Stimulated activated naive B cell treated with anti-CD40 and anti-IgM and Interleukin-4, amounts not matched to agents 10 μg/mL and 1 μg/mL and 100 μg/mL, for 72 hours (primary cell): ENCODE measurements at regions not wholly inside any gene's neighbourhood (a gene's known extent, or its start where the extent isn't known, plus 50 kb on each side); places are given as distances from the start of the nearest gene placed in this dataset.
"Not testable (repeated sequence)": the region's sequence is repeated elsewhere in the genome, so short reads cannot be mapped to it uniquely, and the experiment has no call there.

Experiments used
- ATAC-seq, 2 donors: fragments of 150-1000 bp; cut with Tn5 transposase; replicated peaks; 2 replicates each; pipeline ENCODE4 v1.10.0; 2021; ENCODE audit warnings: moderate library complexity in 1 of 2
- DNase-seq: peaks from one replicate; pipeline ENCODE4 v3.0.0; 2021
- H3K27ac Mint-ChIP-seq: one replicate; pipeline ENCODE4 v1.8.0; 2022; ENCODE audit warnings: mild to moderate bottlenecking, mixed read lengths
- H3K27me3 Mint-ChIP-seq, 2 donors: one replicate each; pipeline ENCODE4 v1.8.0; 2022; ENCODE audit warnings: mixed read lengths in 2 of 2
- H3K36me3 Mint-ChIP-seq, 2 donors: one replicate each; pipeline ENCODE4 v1.8.0; 2022; ENCODE audit warnings: mixed read lengths in 2 of 2, mild to moderate bottlenecking in 1 of 2
- H3K4me1 Mint-ChIP-seq, 2 donors: one replicate each; pipeline ENCODE4 v1.8.0; 2022; ENCODE audit warnings: mixed read lengths in 2 of 2, mild to moderate bottlenecking in 1 of 2
- H3K4me3 Mint-ChIP-seq, 2 donors: one replicate each; pipeline ENCODE4 v1.8.0; 2022; ENCODE audit warnings: mild to moderate bottlenecking in 2 of 2, mixed read lengths in 2 of 2, moderate library complexity in 1 of 2
- H3K9me3 Mint-ChIP-seq, 2 donors: one replicate each; pipeline ENCODE4 v1.8.0; 2022; ENCODE audit warnings: mixed read lengths in 2 of 2, mild to moderate bottlenecking in 1 of 2

GRCh38 chr9:21592063-21592338 lies 109.9 kb upstream of the IFNE start:
- Mint-ChIP-seq H3K36me3 (no peaks in the 10 kb centered on the region), H3K9me3 (no peaks in the 10 kb centered on the region), H3K4me3 (no peak overlapping the region), H3K4me1 (peaks cover 0 to 3% of the 10 kb centered on the region in 2 donors), H3K27me3 (peaks cover 8 to 31% of the 10 kb centered on the region in 2 donors), H3K27ac (no peak overlapping the region)
- DNase-seq: no peak
- no peak for ATAC-seq

GRCh38 chr9:21597284-21597683 lies 115.2 kb upstream of the IFNE start:
- Mint-ChIP-seq H3K4me1 (no peaks in the 10 kb centered on the region), H3K27me3 (peaks cover 21 to 36% of the 10 kb centered on the region in 2 donors), H3K4me3 (no peak overlapping the region), H3K36me3 (no peaks in the 10 kb centered on the region), H3K27ac (no peak overlapping the region), H3K9me3 (no peaks in the 10 kb centered on the region)
- ATAC-seq: no peak
- no peak for DNase-seq

- Mint-ChIP-seq H3K27me3 (peaks cover 17 to 37% of the 10 kb centered on the region in 2 donors), H3K4me3 (no peak overlapping the region), H3K9me3 (no peaks in the 10 kb centered on the region), H3K4me1 (no peaks in the 10 kb centered on the region), H3K36me3 (no peaks in the 10 kb centered on the region), H3K27ac (no peak overlapping the region)
- DNase-seq (no peak), ATAC-seq (no peak)
Observed at GRCh38 chr9:21598749-21599148, 116.6 kb upstream of the IFNE start.

GRCh38 chr9:21605489-21605931 lies 123.4 kb upstream of the IFNE start:
- no peak overlapping the region for H3K27ac Mint-ChIP-seq
- H3K36me3 Mint-ChIP-seq: no peaks in the 10 kb centered on the region
- no peaks in the 10 kb centered on the region for H3K4me1 Mint-ChIP-seq
- no peaks in the 10 kb centered on the region for H3K9me3 Mint-ChIP-seq
- peaks cover 13 to 20% of the 10 kb centered on the region in 2 donors for H3K27me3 Mint-ChIP-seq
- no peak for ATAC-seq
- DNase-seq: no peak
- H3K4me3 Mint-ChIP-seq: no peak overlapping the region

- no peak overlapping the region for H3K4me3 Mint-ChIP-seq
- ATAC-seq (no peak), DNase-seq (no peak)
- H3K36me3 Mint-ChIP-seq: no peaks in the 10 kb centered on the region
- no peak overlapping the region for H3K27ac Mint-ChIP-seq
- H3K9me3 Mint-ChIP-seq: no peaks in the 10 kb centered on the region
- H3K4me1 Mint-ChIP-seq: no peaks in the 10 kb centered on the region
- H3K27me3 Mint-ChIP-seq: peaks cover 5 to 26% of the 10 kb centered on the region in 2 donors
Observed at GRCh38 chr9:21607576-21607975, 125.5 kb upstream of the IFNE start.

- ATAC-seq: no peak
- no peak overlapping the region for H3K27ac Mint-ChIP-seq
- no peaks in the 10 kb centered on the region for H3K36me3 Mint-ChIP-seq
- no peaks in the 10 kb centered on the region for H3K9me3 Mint-ChIP-seq
- no peak for DNase-seq
- peaks cover 5 to 26% of the 10 kb centered on the region in 2 donors for H3K27me3 Mint-ChIP-seq
- no peaks in the 10 kb centered on the region for H3K4me1 Mint-ChIP-seq
- no peak overlapping the region for H3K4me3 Mint-ChIP-seq
Observed at GRCh38 chr9:21608200-21608599, 126.1 kb upstream of the IFNE start.

GRCh38 chr9:21609506-21609905 lies 127.4 kb upstream of the IFNE start:
- H3K36me3 Mint-ChIP-seq: no peaks in the 10 kb centered on the region
- peaks cover under 1 to 17% of the 10 kb centered on the region in 2 donors for H3K27me3 Mint-ChIP-seq
- ATAC-seq: no peak
- no peak overlapping the region for H3K4me3 Mint-ChIP-seq
- DNase-seq: no peak
- no peak overlapping the region for H3K27ac Mint-ChIP-seq
- H3K4me1 Mint-ChIP-seq: no peaks in the 10 kb centered on the region
- no peaks in the 10 kb centered on the region for H3K9me3 Mint-ChIP-seq

GRCh38 chr9:21611891-21612290 lies 129.8 kb upstream of the IFNE start:
- Mint-ChIP-seq H3K27me3 (peaks cover 0 to 12% of the 10 kb centered on the region in 2 donors), H3K9me3 (no peaks in the 10 kb centered on the region), H3K27ac (no peak overlapping the region), H3K4me3 (no peak overlapping the region), H3K36me3 (no peaks in the 10 kb centered on the region), H3K4me1 (no peaks in the 10 kb centered on the region)
- ATAC-seq (no peak), DNase-seq (no peak)

GRCh38 chr9:21615018-21615417 lies 132.9 kb upstream of the IFNE start:
- no peaks in the 10 kb centered on the region for H3K4me1 Mint-ChIP-seq

GRCh38 chr9:21615446-21615845 lies 133.3 kb upstream of the IFNE start:
- no peaks in the 10 kb centered on the region for H3K9me3 Mint-ChIP-seq
- DNase-seq: no peak
- no peak overlapping the region for H3K4me3 Mint-ChIP-seq
- ATAC-seq: no peak
- peaks cover 0 to 12% of the 10 kb centered on the region in 2 donors for H3K27me3 Mint-ChIP-seq
- no peaks in the 10 kb centered on the region for H3K36me3 Mint-ChIP-seq
- no peak overlapping the region for H3K27ac Mint-ChIP-seq
- no peaks in the 10 kb centered on the region for H3K4me1 Mint-ChIP-seq

More at GRCh38 chr9:21615018-21615417, 132.9 kb upstream of the IFNE start:
- ATAC-seq (no peak), DNase-seq (no peak)
- Mint-ChIP-seq H3K9me3 (no peaks in the 10 kb centered on the region), H3K4me3 (no peak overlapping the region), H3K27me3 (peaks cover 0 to 12% of the 10 kb centered on the region in 2 donors), H3K36me3 (no peaks in the 10 kb centered on the region), H3K27ac (no peak overlapping the region)

GRCh38 chr9:21616082-21616778 lies 134.1 kb upstream of the IFNE start:
- no peaks in the 10 kb centered on the region for H3K4me1 Mint-ChIP-seq
- ATAC-seq (no peak), DNase-seq (no peak)
- no peaks in the 10 kb centered on the region for H3K9me3 Mint-ChIP-seq
- H3K4me3 Mint-ChIP-seq: no peak overlapping the region
- no peak overlapping the region for H3K27ac Mint-ChIP-seq
- no peaks in the 10 kb centered on the region for H3K36me3 Mint-ChIP-seq
- peaks cover 0 to 10% of the 10 kb centered on the region in 2 donors for H3K27me3 Mint-ChIP-seq

GRCh38 chr9:21624675-21625644 lies 142.8 kb upstream of the IFNE start:
- Mint-ChIP-seq H3K27ac (no peak overlapping the region), H3K27me3 (peaks cover 17 to 43% of the 10 kb centered on the region in 2 donors), H3K4me3 (no peak overlapping the region), H3K36me3 (no peaks in the 10 kb centered on the region), H3K4me1 (no peaks in the 10 kb centered on the region), H3K9me3 (peaks cover 0 to 8% of the 10 kb centered on the region in 2 donors)
- DNase-seq (no peak), ATAC-seq (no peak)

- Mint-ChIP-seq H3K9me3 (peaks cover 0 to 8% of the 10 kb centered on the region in 2 donors), H3K4me1 (no peaks in the 10 kb centered on the region), H3K27me3 (peaks cover 22 to 51% of the 10 kb centered on the region in 2 donors), H3K36me3 (no peaks in the 10 kb centered on the region), H3K4me3 (no peak overlapping the region), H3K27ac (no peak overlapping the region)
- DNase-seq (no peak), ATAC-seq (no peak)
Observed at GRCh38 chr9:21626493-21626892, 144.4 kb upstream of the IFNE start.

- not testable (repeated sequence) for H3K36me3 Mint-ChIP-seq, ATAC-seq, H3K27ac Mint-ChIP-seq, H3K4me3 Mint-ChIP-seq, H3K4me1 Mint-ChIP-seq, DNase-seq, H3K9me3 Mint-ChIP-seq
- H3K27me3 Mint-ChIP-seq: peaks cover 18 to 44% of the 10 kb centered on the region in 2 donors
Observed at GRCh38 chr9:21628954-21629353, 146.8 kb upstream of the IFNE start.

GRCh38 chr9:21634951-21635350 lies 152.8 kb upstream of the IFNE start:
- H3K4me1 Mint-ChIP-seq: no peaks in the 10 kb centered on the region
- no peaks in the 10 kb centered on the region for H3K9me3 Mint-ChIP-seq
- ATAC-seq: no peak
- H3K27ac Mint-ChIP-seq: no peak overlapping the region
- DNase-seq: no peak
- H3K36me3 Mint-ChIP-seq: no peaks in the 10 kb centered on the region
- no peak overlapping the region for H3K4me3 Mint-ChIP-seq
- peaks cover 5 to 12% of the 10 kb centered on the region in 2 donors for H3K27me3 Mint-ChIP-seq
